ENCODE measurements at regions not wholly inside any gene's neighbourhood (a gene's known extent, or its start where the extent isn't known, plus 50 kb on each side); places are given as distances from the start of the nearest gene placed in this dataset.

DNA sequence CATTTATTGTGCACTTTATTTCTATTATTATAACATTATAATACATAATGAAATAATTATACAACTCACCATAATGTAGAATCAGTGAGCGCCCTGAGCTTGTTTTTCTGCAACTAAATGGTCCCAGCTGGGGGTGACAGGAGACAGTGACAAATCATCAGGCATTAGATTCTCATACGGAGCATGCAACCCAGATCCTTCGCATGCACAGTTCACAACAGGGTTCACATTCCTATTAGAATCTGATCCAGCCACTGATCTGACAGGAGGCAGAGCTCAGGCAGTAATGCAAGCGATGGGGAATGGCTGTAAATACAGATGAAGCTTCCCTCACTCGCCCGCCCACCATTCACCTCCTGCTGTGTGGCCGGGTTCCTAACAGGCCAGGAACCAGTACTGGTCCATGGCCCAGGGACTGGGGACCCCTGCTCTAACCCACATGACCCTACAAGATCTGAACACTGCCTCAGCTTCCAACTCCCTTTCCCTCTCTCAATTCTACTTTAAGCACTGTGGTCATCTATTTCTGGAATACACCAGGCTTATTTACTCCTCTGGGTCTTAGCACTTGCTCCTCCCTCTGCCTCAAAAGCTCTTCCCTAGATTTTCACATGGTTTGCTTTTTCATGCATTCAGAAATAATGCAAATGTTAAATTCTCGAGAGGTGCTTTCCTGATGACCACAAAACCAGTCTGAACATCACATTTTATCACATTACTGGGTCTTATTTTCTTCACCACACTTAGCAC, 166.8 kb upstream of the HCCS start:
- TF ChIP-seq, protein P1, sequence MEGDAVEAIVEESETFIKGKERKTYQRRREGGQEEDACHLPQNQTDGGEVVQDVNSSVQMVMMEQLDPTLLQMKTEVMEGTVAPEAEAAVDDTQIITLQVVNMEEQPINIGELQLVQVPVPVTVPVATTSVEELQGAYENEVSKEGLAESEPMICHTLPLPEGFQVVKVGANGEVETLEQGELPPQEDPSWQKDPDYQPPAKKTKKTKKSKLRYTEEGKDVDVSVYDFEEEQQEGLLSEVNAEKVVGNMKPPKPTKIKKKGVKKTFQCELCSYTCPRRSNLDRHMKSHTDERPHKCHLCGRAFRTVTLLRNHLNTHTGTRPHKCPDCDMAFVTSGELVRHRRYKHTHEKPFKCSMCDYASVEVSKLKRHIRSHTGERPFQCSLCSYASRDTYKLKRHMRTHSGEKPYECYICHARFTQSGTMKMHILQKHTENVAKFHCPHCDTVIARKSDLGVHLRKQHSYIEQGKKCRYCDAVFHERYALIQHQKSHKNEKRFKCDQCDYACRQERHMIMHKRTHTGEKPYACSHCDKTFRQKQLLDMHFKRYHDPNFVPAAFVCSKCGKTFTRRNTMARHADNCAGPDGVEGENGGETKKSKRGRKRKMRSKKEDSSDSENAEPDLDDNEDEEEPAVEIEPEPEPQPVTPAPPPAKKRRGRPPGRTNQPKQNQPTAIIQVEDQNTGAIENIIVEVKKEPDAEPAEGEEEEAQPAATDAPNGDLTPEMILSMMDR (IDR thresholded peaks at IDR 0.05; ENCODE audit: low read length), result no peak
- TF ChIP-seq EZH2phosphoT487 (IDR thresholded peaks at IDR 0.05; ENCODE audit: low read length) (no peak), EZH2 (optimal IDR thresholded peaks at IDR 0.05; ENCODE audit: low read depth, low read length) (no peak)
